ENCODE measurements at regions not wholly inside any gene's neighbourhood (a gene's known extent, or its start where the extent isn't known, plus 50 kb on each side); places are given as distances from the start of the nearest gene placed in this dataset.

DNA sequence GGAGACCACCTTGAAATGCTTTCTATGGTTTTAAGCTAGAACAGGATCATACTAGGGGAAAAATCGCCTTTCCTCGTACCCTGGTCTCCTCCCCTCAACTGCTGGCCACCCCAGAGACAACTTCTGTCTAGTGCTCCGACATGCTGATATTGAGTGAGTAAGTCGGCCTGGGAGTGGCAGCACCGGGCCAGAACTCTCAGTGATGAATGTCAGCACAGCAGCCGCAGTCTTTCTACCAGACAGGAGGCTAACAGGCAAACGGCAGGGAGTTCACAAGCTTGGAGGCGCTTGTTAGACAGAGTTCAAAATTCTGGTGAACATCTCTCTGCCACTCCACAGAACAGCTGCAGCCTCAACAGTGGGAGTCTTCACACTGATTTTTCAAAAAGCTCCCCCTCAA, 716.9 kb downstream of the ADGRL2 start:
- H3K27me3 ChIP-seq (ENCODE audit: insufficient read depth, low read length), result no peaks in the 10 kb centered on the region
- H4K20me1 ChIP-seq (ENCODE audit: insufficient read depth, low read length), result no peaks in the 10 kb centered on the region
- no peak overlapping the region for H3K4me3 ChIP-seq (ENCODE audit: insufficient read depth, low read length)
- no peak overlapping the region for H2AFZ ChIP-seq (ENCODE audit: low read length)
- no peaks in the 10 kb centered on the region for H3K79me2 ChIP-seq (ENCODE audit: insufficient read depth, low read length)
- TF ChIP-seq, protein P1, sequence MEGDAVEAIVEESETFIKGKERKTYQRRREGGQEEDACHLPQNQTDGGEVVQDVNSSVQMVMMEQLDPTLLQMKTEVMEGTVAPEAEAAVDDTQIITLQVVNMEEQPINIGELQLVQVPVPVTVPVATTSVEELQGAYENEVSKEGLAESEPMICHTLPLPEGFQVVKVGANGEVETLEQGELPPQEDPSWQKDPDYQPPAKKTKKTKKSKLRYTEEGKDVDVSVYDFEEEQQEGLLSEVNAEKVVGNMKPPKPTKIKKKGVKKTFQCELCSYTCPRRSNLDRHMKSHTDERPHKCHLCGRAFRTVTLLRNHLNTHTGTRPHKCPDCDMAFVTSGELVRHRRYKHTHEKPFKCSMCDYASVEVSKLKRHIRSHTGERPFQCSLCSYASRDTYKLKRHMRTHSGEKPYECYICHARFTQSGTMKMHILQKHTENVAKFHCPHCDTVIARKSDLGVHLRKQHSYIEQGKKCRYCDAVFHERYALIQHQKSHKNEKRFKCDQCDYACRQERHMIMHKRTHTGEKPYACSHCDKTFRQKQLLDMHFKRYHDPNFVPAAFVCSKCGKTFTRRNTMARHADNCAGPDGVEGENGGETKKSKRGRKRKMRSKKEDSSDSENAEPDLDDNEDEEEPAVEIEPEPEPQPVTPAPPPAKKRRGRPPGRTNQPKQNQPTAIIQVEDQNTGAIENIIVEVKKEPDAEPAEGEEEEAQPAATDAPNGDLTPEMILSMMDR (IDR thresholded peaks at IDR 0.05; ENCODE audit: extremely low read depth, low read depth, low read length), result no peak
- no peaks in the 10 kb centered on the region for H3K4me1 ChIP-seq (ENCODE audit: insufficient read depth, low read length)
- H3K36me3 ChIP-seq (ENCODE audit: insufficient read depth, low read length), result no peaks in the 10 kb centered on the region
- no peak overlapping the region for H3K4me2 ChIP-seq (ENCODE audit: insufficient read depth, low read length)
- DNase-seq (ENCODE audit: insufficient read length, low spot score, missing footprints), result no peak
- H3K27ac ChIP-seq (ENCODE audit: low read depth, low read length), result no peak overlapping the region
- no peaks in the 10 kb centered on the region for H3K9me3 ChIP-seq (ENCODE audit: low read depth, low read length)

DNA sequence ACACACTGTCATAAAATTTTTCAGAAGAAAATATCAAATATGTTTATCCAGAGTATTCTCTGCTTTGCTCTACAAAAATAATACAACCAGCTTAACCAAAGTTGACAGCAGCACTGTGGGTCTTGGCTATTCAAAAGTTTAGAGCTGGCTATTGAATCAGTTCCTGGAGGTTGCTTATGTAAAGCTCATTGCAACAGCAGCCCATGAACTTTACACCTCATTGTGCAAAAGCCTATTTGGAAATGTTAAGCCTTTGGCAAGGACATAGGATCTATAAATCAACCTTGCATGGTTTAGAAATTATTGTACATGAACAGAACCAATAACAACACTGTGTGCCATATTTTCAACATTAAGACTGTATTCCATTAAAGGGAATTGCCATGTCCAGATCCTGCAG, 714.9 kb downstream of the ADGRL2 start:
- no peaks in the 10 kb centered on the region for H3K4me1 ChIP-seq (ENCODE audit: insufficient read depth, low read length)

DNA sequence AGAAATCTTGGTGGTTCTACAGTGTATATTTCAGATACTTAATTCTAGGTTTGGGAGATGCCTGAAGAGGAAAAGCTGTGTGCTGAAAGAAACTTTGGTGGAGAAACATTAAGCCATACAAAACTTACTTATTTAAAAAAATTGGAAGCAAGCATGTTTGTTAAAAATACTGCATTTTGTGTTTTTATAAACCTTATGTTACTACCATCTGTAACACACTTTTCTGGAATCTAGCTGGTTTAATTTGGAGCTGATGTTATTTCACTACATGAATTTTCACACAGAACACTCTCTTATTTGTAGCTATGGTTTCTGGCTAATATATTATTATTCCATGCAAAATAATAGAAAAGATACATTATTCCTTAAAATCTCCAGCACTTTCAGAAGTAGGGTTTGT, 710.7 kb downstream of the ADGRL2 start:
- no peak for DNase-seq (ENCODE audit: insufficient read length, low spot score, missing footprints)
- H3K9me3 ChIP-seq (ENCODE audit: low read depth, low read length), result no peaks in the 10 kb centered on the region
- TF ChIP-seq, protein P1 (IDR thresholded peaks at IDR 0.05; ENCODE audit: extremely low read depth, low read depth, low read length), result no peak

More for the DNA sequence above, 714.9 kb downstream of the ADGRL2 start:
- DNase-seq (ENCODE audit: insufficient read length, low spot score, missing footprints), result no peak
- Histone ChIP-seq H3K4me3 (ENCODE audit: insufficient read depth, low read length) (no peak overlapping the region), H3K27me3 (ENCODE audit: insufficient read depth, low read length) (no peaks in the 10 kb centered on the region), H3K4me2 (ENCODE audit: insufficient read depth, low read length) (no peak overlapping the region), H2AFZ (ENCODE audit: low read length) (no peak overlapping the region), H3K27ac (ENCODE audit: low read depth, low read length) (no peak overlapping the region), H4K20me1 (ENCODE audit: insufficient read depth, low read length) (no peaks in the 10 kb centered on the region), H3K9me3 (ENCODE audit: low read depth, low read length) (no peaks in the 10 kb centered on the region), H3K36me3 (ENCODE audit: insufficient read depth, low read length) (no peaks in the 10 kb centered on the region), H3K79me2 (ENCODE audit: insufficient read depth, low read length) (no peaks in the 10 kb centered on the region)
- TF ChIP-seq, protein P1 (IDR thresholded peaks at IDR 0.05; ENCODE audit: extremely low read depth, low read depth, low read length), result no peak

DNA sequence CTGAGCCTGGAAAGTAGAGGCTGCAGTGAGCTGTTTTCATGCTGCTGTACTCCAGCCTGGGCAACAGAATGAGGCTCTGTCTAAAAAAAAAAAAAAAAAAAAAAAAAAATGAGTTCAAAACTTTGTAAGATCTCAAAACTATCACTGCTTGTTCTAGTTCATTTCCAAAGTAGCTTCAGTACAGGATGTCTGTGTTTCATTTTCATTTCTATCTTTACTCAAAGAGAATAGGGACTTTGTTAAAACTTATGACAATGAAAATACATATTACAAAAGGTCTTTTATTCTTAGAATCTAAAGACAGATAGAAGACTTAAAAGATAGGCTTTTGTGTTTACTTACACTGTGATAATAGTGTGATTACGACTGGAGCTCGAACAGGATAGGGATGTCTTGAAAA, 709.7 kb downstream of the ADGRL2 start:
- H3K27ac ChIP-seq (ENCODE audit: low read depth, low read length), result no peak overlapping the region
- H3K4me3 ChIP-seq (ENCODE audit: insufficient read depth, low read length), result no peak overlapping the region
- no peaks in the 10 kb centered on the region for H3K36me3 ChIP-seq (ENCODE audit: insufficient read depth, low read length)
- H2AFZ ChIP-seq (ENCODE audit: low read length), result no peak overlapping the region
- no peak overlapping the region for H3K4me2 ChIP-seq (ENCODE audit: insufficient read depth, low read length)
- H3K9me3 ChIP-seq (ENCODE audit: low read depth, low read length), result no peaks in the 10 kb centered on the region
- no peaks in the 10 kb centered on the region for H3K27me3 ChIP-seq (ENCODE audit: insufficient read depth, low read length)
- H3K4me1 ChIP-seq (ENCODE audit: insufficient read depth, low read length), result no peaks in the 10 kb centered on the region
- H4K20me1 ChIP-seq (ENCODE audit: insufficient read depth, low read length), result no peaks in the 10 kb centered on the region
- H3K79me2 ChIP-seq (ENCODE audit: insufficient read depth, low read length), result no peaks in the 10 kb centered on the region
- no peak for DNase-seq (ENCODE audit: insufficient read length, low spot score, missing footprints)
- TF ChIP-seq, protein P1 (IDR thresholded peaks at IDR 0.05; ENCODE audit: extremely low read depth, low read depth, low read length), result no peak

More for the DNA sequence above, 710.7 kb downstream of the ADGRL2 start:
- Histone ChIP-seq H3K27me3 (ENCODE audit: insufficient read depth, low read length) (no peaks in the 10 kb centered on the region), H3K27ac (ENCODE audit: low read depth, low read length) (no peak overlapping the region), H4K20me1 (ENCODE audit: insufficient read depth, low read length) (no peaks in the 10 kb centered on the region), H2AFZ (ENCODE audit: low read length) (no peak overlapping the region), H3K36me3 (ENCODE audit: insufficient read depth, low read length) (no peaks in the 10 kb centered on the region), H3K4me1 (ENCODE audit: insufficient read depth, low read length) (no peaks in the 10 kb centered on the region), H3K4me3 (ENCODE audit: insufficient read depth, low read length) (no peak overlapping the region), H3K4me2 (ENCODE audit: insufficient read depth, low read length) (no peak overlapping the region), H3K79me2 (ENCODE audit: insufficient read depth, low read length) (no peaks in the 10 kb centered on the region)
